Gastroesophageal sphincter (tissue), 4 donors: ENCODE measurements at regions not wholly inside any gene's neighbourhood (a gene's known extent, or its start where the extent isn't known, plus 50 kb on each side); places are given as distances from the start of the nearest gene placed in this dataset.

Experiments
- ATAC-seq: fragments of 150-250 bp; one replicate; pipeline ENCODE4 v1.9.1; 2016; ENCODE audit warnings: mild to moderate bottlenecking, moderate library complexity
- H3K27ac ChIP-seq, 4 donors: fragments of 200-600 bp; sonication (generic) in 3 of 4; 1 replicate in 3 of 4; 2 replicates in 1 of 4; pipeline ENCODE4 v1.5.1; 2016 to 2019
- H3K27me3 ChIP-seq: fragments of 200-600 bp; sonication (generic); one replicate; pipeline ENCODE4 v1.5.1; 2019
- H3K36me3 ChIP-seq, 2 donors: fragments of 200-600 bp; sonication (generic); one replicate each; pipeline ENCODE4 v1.5.1; 2019; ENCODE audit warnings: control low read depth in 1 of 2
- H3K4me1 ChIP-seq, 3 donors: fragments of 200-600 bp; sonication (generic); 1 replicate in 2 of 3; 2 replicates in 1 of 3; pipeline ENCODE4 v1.5.1; 2016 to 2019; ENCODE audit warnings: control low read depth in 2 of 3
- H3K4me3 ChIP-seq, 2 donors: fragments of 200-600 bp; sonication (generic); one replicate each; pipeline ENCODE4 v1.5.1; 2019; ENCODE audit warnings: mild to moderate bottlenecking in 1 of 2, moderate library complexity in 1 of 2
- H3K9me3 ChIP-seq, 3 donors: fragments of 200-600 bp; sonication (generic); one replicate each; pipeline ENCODE4 v1.5.1; 2017 to 2019; ENCODE audit warnings: control low read depth in 2 of 3
- EP300 ChIP-seq: sonication (generic); formaldehyde crosslinking; IDR thresholded peaks from one replicate; pipeline ENCODE4 v1.6.1; 2017; ENCODE audit warnings: antibody characterized with exemption, mild to moderate bottlenecking
- POLR2A ChIP-seq, 2 donors: fragments of 450-650 bp; IDR thresholded peaks; one replicate each; pipeline ENCODE4 v1.6.1; 2017; ENCODE audit warnings: antibody characterized with exemption in 2 of 2, mild to moderate bottlenecking in 2 of 2, moderate library complexity in 1 of 2
- POLR2AphosphoS5 ChIP-seq: sonication (generic); formaldehyde crosslinking; IDR thresholded peaks from one replicate; pipeline ENCODE4 v1.6.1; 2017; ENCODE audit warnings: antibody characterized with exemption
- WGBS, 2 donors: methylation state at CpG; one replicate each; pipeline ENCODE4 v1.1.5; 2018; ENCODE audit warnings: low coverage in 1 of 2; 5-methylcytosine and 5-hydroxymethylcytosine counted together
- TF ChIP-seq, protein P1 (sequence below), 4 experiments: fragments of 200-600 bp in 2 of 4; fragments of 450-650 bp in 2 of 4; sonication (generic) in 1 of 4; IDR thresholded peaks; one replicate each; pipeline ENCODE4 v1.5.1; 2017 to 2019; ENCODE audit warnings: antibody characterized with exemption in 4 of 4, mild to moderate bottlenecking in 2 of 4, moderate library complexity in 2 of 4

GRCh38 chr5:165504674-165505073 lies 1999.3 kb downstream of the MAT2B start:
- ATAC-seq: no peak
- Histone ChIP-seq H3K9me3 (peaks cover 0 to 15% (median 0%) of the 10 kb centered on the region in 3 donors), H3K36me3 (no peaks in the 10 kb centered on the region), H3K4me1 (no peaks in the 10 kb centered on the region), H3K27ac (no peak overlapping the region), H3K4me3 (no peak overlapping the region), H3K27me3 (no peaks in the 10 kb centered on the region)
- WGBS, 2 donors: 19 to 57% methylated on average over 1 of the region's 1 CpG
- TF ChIP-seq POLR2A (IDR thresholded peaks at IDR 0.05) (no peak), EP300 (no peak), POLR2AphosphoS5 (no peak)
- TF ChIP-seq, protein P1, sequence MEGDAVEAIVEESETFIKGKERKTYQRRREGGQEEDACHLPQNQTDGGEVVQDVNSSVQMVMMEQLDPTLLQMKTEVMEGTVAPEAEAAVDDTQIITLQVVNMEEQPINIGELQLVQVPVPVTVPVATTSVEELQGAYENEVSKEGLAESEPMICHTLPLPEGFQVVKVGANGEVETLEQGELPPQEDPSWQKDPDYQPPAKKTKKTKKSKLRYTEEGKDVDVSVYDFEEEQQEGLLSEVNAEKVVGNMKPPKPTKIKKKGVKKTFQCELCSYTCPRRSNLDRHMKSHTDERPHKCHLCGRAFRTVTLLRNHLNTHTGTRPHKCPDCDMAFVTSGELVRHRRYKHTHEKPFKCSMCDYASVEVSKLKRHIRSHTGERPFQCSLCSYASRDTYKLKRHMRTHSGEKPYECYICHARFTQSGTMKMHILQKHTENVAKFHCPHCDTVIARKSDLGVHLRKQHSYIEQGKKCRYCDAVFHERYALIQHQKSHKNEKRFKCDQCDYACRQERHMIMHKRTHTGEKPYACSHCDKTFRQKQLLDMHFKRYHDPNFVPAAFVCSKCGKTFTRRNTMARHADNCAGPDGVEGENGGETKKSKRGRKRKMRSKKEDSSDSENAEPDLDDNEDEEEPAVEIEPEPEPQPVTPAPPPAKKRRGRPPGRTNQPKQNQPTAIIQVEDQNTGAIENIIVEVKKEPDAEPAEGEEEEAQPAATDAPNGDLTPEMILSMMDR (IDR thresholded peaks at IDR 0.05): no peak

DNA sequence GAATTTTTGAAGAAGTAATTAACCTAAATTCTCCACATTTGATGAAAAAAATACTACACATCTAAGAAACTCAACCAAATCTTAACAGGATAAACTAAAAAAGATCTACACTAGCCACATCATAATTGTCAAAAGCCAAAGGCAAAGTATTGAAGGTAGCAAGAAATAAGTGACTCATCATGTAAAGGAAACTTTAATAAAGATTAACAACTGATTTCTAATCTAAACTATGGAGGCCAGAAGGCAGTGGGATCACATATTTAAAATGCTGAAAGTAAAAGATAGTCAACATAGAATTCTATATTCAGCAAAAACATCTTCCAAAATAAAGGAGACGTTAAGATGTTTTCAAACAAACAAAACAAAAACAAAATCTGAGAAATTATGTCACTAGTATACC lies 2002.9 kb downstream of the MAT2B start:
- TF ChIP-seq POLR2AphosphoS5: no peak
- TF ChIP-seq EP300: no peak
- TF ChIP-seq POLR2A (IDR thresholded peaks at IDR 0.05): no peak
- TF ChIP-seq, protein P1 (IDR thresholded peaks at IDR 0.05): no peak
- H3K27ac ChIP-seq: no peak overlapping the region
- no peaks in the 10 kb centered on the region for H3K27me3 ChIP-seq
- no peaks in the 10 kb centered on the region for H3K4me1 ChIP-seq
- WGBS, 2 donors: 90 to 100% methylated on average over 1 of the region's 1 CpG
- no peak overlapping the region for H3K4me3 ChIP-seq
- H3K9me3 ChIP-seq: peaks cover 0 to 15% (median 0%) of the 10 kb centered on the region in 3 donors
- H3K36me3 ChIP-seq: no peaks in the 10 kb centered on the region
- no peak for ATAC-seq

- TF ChIP-seq EP300 (no peak), POLR2A (IDR thresholded peaks at IDR 0.05) (no peak), POLR2AphosphoS5 (no peak)
- TF ChIP-seq, protein P1 (IDR thresholded peaks at IDR 0.05): peak in 1 of 4 experiments; percentile 17
- Histone ChIP-seq H3K4me1 (no peaks in the 10 kb centered on the region), H3K27me3 (no peaks in the 10 kb centered on the region), H3K4me3 (no peak overlapping the region), H3K27ac (no peak overlapping the region), H3K9me3 (peaks cover 0 to 15% (median 0%) of the 10 kb centered on the region in 3 donors), H3K36me3 (no peaks in the 10 kb centered on the region)
- ATAC-seq: no peak
These were observed 2003.4 kb downstream of the MAT2B start for GRCh38 chr5:165508861-165509260.

DNA sequence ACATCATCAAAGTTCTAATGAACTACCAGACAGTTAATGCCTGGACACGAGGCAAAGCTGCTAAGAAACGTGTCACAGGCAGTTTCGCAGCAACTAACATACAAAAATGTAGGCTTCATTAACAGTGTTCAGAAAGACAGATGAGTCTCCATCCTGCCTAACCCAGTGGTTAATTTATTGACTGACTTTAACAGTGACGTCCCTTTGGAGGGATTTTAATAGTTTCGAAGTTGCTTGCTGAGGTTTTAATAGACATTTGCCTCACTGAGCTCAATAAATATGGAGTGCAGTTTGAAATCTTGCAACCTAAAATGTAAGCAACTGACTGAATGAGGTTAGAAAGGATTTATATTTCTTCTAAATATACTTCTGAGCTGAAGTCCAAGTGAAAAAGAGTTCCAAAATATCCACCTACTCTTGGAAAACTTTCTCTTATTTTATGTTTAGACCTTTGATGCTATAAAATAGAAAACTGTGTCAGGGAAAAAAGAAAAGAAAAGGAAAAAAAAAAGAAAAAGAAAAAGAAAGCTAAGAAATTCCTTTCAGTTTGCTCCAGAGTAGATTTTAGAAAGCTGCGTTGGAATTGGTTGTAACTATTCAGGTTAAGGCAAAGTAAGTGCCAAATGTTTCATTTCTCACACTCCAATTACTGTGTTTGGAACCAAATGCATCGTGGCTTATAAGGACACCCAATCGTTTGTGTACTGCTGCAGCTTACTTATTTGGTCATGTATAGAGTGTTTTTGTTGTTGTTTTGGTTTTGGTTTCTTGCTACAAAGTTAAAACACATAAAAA lies 2016.6 kb downstream of the MAT2B start:
- Histone ChIP-seq H3K9me3 (no peaks in the 10 kb centered on the region), H3K27ac (peak overlapping the region in 1 of 4 donors; percentile 8), H3K36me3 (no peaks in the 10 kb centered on the region), H3K27me3 (no peaks in the 10 kb centered on the region), H3K4me1 (peaks cover 0 to 10% (median 0%) of the 10 kb centered on the region in 3 donors), H3K4me3 (peak overlapping the region in 1 of 2 donors; percentile 21)
- TF ChIP-seq POLR2A (IDR thresholded peaks at IDR 0.05) (no peak), POLR2AphosphoS5 (peak; percentile 21), EP300 (no peak)
- TF ChIP-seq, protein P1 (IDR thresholded peaks at IDR 0.05): no peak
- WGBS, 2 donors: 12 to 15% methylated on average over 8 of the region's 8 CpGs
- no peak for ATAC-seq

GRCh38 chr5:165525271-165525670 lies 2019.9 kb downstream of the MAT2B start:
- no peak for ATAC-seq
- no peak overlapping the region for H3K27ac ChIP-seq
- no peak overlapping the region for H3K4me3 ChIP-seq
- peaks cover 0 to 10% (median 0%) of the 10 kb centered on the region in 3 donors for H3K4me1 ChIP-seq
- H3K27me3 ChIP-seq: no peaks in the 10 kb centered on the region
- 80% methylated on average over 2 to 5 of the region's 5 CpGs for WGBS, 2 donors
- H3K9me3 ChIP-seq: peaks cover 0 to 16% (median 0%) of the 10 kb centered on the region in 3 donors
- TF ChIP-seq, protein P1 (IDR thresholded peaks at IDR 0.05): no peak
- TF ChIP-seq EP300 (no peak), POLR2AphosphoS5 (no peak), POLR2A (IDR thresholded peaks at IDR 0.05) (no peak)
- no peaks in the 10 kb centered on the region for H3K36me3 ChIP-seq
